ENCODE measurements at regions not wholly inside any gene's neighbourhood (a gene's known extent, or its start where the extent isn't known, plus 50 kb on each side); places are given as distances from the start of the nearest gene placed in this dataset.

DNA sequence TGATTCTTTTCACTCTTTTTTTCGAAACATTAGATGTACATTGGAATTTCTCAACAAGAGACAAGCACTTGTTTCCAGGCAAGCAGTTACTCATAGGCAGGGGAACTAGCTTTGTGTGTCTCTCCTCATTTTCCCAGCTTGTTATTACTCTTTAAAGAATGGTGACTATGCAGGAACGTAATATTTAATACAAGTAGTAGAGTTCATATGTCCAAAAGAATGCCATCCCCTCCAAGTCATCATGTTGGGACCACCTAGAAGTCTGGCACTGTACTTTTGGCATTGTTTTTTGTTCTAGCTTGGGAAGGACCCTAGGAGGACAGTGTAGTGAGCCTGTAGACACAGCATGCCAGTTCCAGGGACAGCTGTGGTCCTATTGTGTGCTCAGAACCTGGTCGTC lies 650.7 kb downstream of the INHBA start:
- TF ChIP-seq SP1 (IDR thresholded peaks at IDR 0.05) (no peak), YY1 (IDR thresholded peaks at IDR 0.05) (no peak), GABPA (IDR thresholded peaks at IDR 0.05 in 1 of 2, conservative IDR thresholded peaks at IDR 0.05 in 1 of 2) (no peak), CTCF (IDR thresholded peaks at IDR 0.05; ENCODE audit: low read depth, low read length, missing input control) (no peak)
- TF ChIP-seq, protein P1, sequence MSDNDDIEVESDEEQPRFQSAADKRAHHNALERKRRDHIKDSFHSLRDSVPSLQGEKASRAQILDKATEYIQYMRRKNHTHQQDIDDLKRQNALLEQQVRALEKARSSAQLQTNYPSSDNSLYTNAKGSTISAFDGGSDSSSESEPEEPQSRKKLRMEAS (IDR thresholded peaks at IDR 0.05): no peak

All from liver (tissue), 3 donors.